IPS-20b (cell line): ENCODE measurements at regions not wholly inside any gene's neighbourhood (a gene's known extent, or its start where the extent isn't known, plus 50 kb on each side); places are given as distances from the start of the nearest gene placed in this dataset.

Source experiments
- H3K27ac ChIP-seq: one replicate; pipeline ENCODE4 v1.5.1; 2013; ENCODE audit warnings: low read length
- H3K27me3 ChIP-seq: 2 replicates; pipeline ENCODE4 v1.6.1; 2013; ENCODE audit warnings: mild to moderate bottlenecking, low read length, inconsistent platforms; ENCODE audit not compliant: insufficient read depth
- H3K36me3 ChIP-seq: 2 replicates; pipeline ENCODE4 v1.6.1; 2013; ENCODE audit warnings: low read depth, mild to moderate bottlenecking, inconsistent platforms, low read length, moderate library complexity; ENCODE audit not compliant: insufficient read depth
- H3K4me1 ChIP-seq: 2 replicates; pipeline ENCODE4 v1.6.1; 2013; ENCODE audit warnings: mild to moderate bottlenecking, control low read depth, inconsistent platforms, low read length, moderate library complexity; ENCODE audit not compliant: insufficient read depth
- H3K4me3 ChIP-seq: 2 replicates; pipeline ENCODE4 v1.5.1; 2013; ENCODE audit warnings: mild to moderate bottlenecking, low read length, inconsistent platforms
- H3K9ac ChIP-seq: 2 replicates; pipeline ENCODE4 v1.6.1; 2013; ENCODE audit warnings: low read depth, mild to moderate bottlenecking, inconsistent platforms, low read length, moderate library complexity
- H3K9me3 ChIP-seq: 2 replicates; pipeline ENCODE4 v1.6.1; 2013; ENCODE audit warnings: mild to moderate bottlenecking, low read depth, low read length, inconsistent platforms; ENCODE audit not compliant: insufficient read depth

DNA sequence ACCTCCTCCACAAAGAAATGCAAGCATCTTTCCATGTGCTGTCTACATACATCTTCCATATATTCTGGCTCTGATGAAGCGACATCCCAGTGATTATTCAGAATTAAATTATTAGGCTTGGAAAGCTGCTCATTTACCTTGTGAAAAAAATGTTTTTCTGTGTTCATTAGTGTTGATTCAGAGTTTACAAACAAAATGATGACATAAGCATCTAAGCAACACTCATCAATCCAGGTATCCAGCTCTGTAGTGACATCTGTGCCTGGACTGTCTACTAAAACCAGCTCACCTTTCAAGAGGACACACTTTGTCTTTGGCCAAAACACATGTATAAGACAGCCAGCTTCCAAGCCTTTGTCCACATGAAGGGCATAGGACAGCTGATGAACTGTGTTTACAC is 51.1 kb upstream of the SPATA31C2 start:
- no peaks in the 10 kb centered on the region for H3K9me3 ChIP-seq
- H3K36me3 ChIP-seq: no peaks in the 10 kb centered on the region
- no peaks in the 10 kb centered on the region for H3K4me1 ChIP-seq
- H3K27me3 ChIP-seq: no peaks in the 10 kb centered on the region
- no peak overlapping the region for H3K27ac ChIP-seq
- no peak overlapping the region for H3K9ac ChIP-seq
- H3K4me3 ChIP-seq: no peak overlapping the region
